GM12873 (cell line): ENCODE measurements at regions not wholly inside any gene's neighbourhood (a gene's known extent, or its start where the extent isn't known, plus 50 kb on each side); places are given as distances from the start of the nearest gene placed in this dataset.

Source experiments
- CTCF ChIP-seq: IDR thresholded peaks from 2 replicates; pipeline ENCODE4 v1.5.1; 2012; ENCODE audit warnings: low read depth, mild to moderate bottlenecking, moderate library complexity, low read length, control low read depth; ENCODE audit not compliant: insufficient read depth; ENCODE audit errors: missing control alignments

DNA sequence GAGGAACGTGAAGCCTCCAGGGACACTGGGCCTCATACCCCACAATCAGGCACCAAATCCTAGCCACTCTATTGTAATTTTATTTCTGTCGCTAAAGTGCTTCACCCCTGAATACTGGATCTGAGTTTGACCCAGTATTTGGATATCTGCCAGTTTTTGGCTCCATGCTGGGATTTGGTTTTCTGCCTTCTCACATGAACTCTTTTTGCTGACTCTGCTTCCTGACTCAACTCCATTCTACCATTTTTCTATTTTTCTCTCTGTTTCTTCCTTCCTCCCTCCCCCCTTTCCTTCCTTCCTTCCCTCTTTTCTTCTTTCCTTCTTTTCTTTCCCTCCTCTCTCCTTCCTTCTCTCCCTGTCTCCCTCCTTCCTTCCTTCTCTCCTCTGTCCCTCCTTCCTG lies 151.3 kb upstream of the GJB5 start:
- no peak for TF ChIP-seq CTCF

DNA sequence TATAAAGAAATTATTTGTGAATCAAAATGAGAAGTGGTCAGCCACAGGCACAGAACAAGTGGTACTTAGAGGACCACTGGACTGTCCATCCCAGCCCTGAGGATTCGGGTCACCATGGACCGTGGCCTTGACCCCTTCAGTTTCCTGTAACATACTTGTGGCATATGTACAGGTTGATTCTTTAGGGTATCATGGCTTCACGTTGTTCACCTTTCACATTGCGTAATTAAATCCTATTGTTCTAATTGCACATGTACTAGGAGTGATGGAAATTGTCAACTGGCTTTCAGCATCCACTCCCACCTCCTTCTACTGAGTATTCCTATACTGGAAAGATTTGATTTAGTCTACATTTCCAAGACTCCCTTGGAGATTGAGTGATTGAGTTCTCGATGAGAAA lies 148.3 kb upstream of the GJB5 start:
- TF ChIP-seq CTCF, result no peak

DNA sequence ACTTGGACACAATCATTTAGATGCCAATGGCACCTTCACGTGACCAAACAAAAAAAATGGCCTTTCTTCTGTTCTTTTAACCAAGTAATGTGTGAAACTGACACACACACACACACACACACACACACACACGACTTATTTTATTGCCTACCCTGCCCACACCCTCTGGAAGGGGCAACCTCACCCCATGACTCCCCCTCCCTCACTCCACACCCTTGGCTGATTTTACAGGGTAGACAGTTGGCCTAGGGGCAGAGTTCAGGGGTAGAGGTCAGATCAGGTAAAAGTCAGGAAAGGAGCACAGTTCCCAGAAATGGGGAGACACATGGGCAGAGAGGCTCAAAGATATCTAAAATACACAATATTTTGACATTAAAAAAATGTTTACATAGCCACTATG lies 144.8 kb upstream of the GJB5 start:
- TF ChIP-seq CTCF, result no peak

- TF ChIP-seq CTCF, result no peak
Measured at GRCh38 chr1:34611571-34611970, 143.3 kb upstream of the GJB5 start.

GRCh38 chr1:34612091-34612827 lies 142.6 kb upstream of the GJB5 start:
- TF ChIP-seq CTCF, result no peak

GRCh38 chr1:34617321-34618118 lies 137.3 kb upstream of the GJB5 start:
- TF ChIP-seq CTCF, result no peak

DNA sequence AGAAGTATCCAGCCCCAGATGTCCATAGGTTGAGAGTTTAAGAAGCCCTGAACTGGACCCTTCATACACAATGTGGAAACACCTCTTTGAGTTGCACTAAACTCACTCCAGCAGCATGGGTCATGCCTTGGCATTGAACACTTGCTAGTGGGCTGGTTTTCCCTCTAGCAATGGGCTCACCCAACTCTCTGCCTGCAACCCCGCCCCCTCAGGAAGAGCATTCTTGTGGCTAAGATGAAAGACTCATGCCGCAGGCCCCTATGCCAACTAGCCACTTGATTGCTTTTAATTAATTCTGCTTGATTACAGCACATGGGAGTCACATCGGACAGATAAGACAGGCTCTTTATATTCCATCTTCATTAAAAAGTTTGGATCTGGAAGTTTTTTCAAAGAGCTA lies 136.5 kb upstream of the GJB5 start:
- TF ChIP-seq CTCF, result no peak
